ENCODE measurements at regions not wholly inside any gene's neighbourhood (a gene's known extent, or its start where the extent isn't known, plus 50 kb on each side); places are given as distances from the start of the nearest gene placed in this dataset.

DNA sequence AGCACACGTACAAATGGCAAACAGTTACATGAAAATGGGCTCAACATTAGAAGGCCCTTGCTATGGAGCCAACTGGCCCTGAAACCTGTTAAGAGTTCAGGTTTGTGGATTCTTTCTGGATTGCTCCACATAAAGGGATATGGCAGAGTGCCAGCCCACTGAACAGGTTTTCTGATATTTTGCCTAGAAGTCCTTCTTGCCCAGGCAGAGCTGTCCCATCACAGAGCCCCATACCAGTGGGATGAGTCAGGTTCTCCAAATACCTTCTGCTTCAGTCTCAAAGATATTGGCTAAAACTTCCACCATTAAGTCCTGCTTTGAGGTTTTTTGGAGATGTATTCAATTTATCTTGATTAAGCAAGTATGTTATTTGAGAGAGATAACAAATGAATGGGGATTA, 146.8 kb upstream of the IL1RAPL2 start:
- 100% methylated on average over 1 of the region's 1 CpG for WGBS, 2 donors
- no peak for DNase-seq
- intact Hi-C loops (cut with DNase I; ENCODE audit: low total_unique reads) = no loop called here
- H3K36me3 ChIP-seq (ENCODE audit: low read depth, missing control alignments) = no peaks in the 10 kb centered on the region
- H3K27me3 ChIP-seq = no peaks in the 10 kb centered on the region
- no peaks in the 10 kb centered on the region for H3K4me1 ChIP-seq
- TF ChIP-seq CTCF (IDR thresholded peaks at IDR 0.05) = no peak
- TF ChIP-seq POLR2A (IDR thresholded peaks at IDR 0.05) = no peak
- no peak overlapping the region for H3K27ac ChIP-seq
- no peak overlapping the region for H3K4me3 ChIP-seq
- no peaks in the 10 kb centered on the region for H3K9me3 ChIP-seq

DNA sequence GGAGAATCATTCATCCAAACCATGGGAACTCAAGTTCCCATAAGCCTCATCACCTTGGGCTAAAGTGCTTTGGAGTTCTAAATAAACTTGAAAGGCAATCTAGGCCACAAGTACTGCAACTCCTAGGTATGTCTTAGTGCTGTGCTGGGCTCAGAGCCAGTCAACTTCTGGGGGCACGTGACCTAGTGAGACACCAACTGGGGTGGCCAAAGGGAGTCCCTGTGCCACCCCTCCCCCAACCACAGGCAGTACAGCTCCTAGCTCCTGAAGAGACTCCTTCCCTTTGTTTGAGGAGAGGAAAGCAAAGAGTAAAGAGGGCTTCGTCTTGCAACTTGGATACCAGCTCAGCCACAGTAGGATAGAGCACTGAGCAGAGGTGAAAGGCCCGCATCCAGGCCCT, 154.2 kb upstream of the IL1RAPL2 start:
- Histone ChIP-seq H3K27me3 (no peaks in the 10 kb centered on the region), H3K4me3 (no peak overlapping the region), H3K36me3 (ENCODE audit: low read depth, missing control alignments) (no peaks in the 10 kb centered on the region), H3K4me1 (no peaks in the 10 kb centered on the region), H3K9me3 (no peaks in the 10 kb centered on the region), H3K27ac (no peak overlapping the region)
- 84 to 100% methylated on average over 2 to 3 of the region's 3 CpGs for WGBS, 2 donors
- no peak for TF ChIP-seq POLR2A (IDR thresholded peaks at IDR 0.05)
- TF ChIP-seq CTCF (IDR thresholded peaks at IDR 0.05) = no peak
- intact Hi-C loops (cut with DNase I; ENCODE audit: low total_unique reads) = no loop called here
- DNase-seq = no peak

GRCh38 chrX:104400387-104400786, 145.7 kb upstream of the ESX1 start:
- no peak overlapping the region for H3K27ac ChIP-seq
- no peak overlapping the region for H3K4me3 ChIP-seq
- no peaks in the 10 kb centered on the region for H3K9me3 ChIP-seq
- no peak for TF ChIP-seq POLR2A (IDR thresholded peaks at IDR 0.05)
- TF ChIP-seq CTCF (IDR thresholded peaks at IDR 0.05) = no peak
- WGBS, 2 donors = 96 to 100% methylated on average over 1 of the region's 1 CpG
- no peaks in the 10 kb centered on the region for H3K27me3 ChIP-seq
- intact Hi-C loops (cut with DNase I; ENCODE audit: low total_unique reads) = no loop called here
- no peaks in the 10 kb centered on the region for H3K4me1 ChIP-seq
- DNase-seq = no peak
- no peaks in the 10 kb centered on the region for H3K36me3 ChIP-seq (ENCODE audit: low read depth, missing control alignments)

DNA sequence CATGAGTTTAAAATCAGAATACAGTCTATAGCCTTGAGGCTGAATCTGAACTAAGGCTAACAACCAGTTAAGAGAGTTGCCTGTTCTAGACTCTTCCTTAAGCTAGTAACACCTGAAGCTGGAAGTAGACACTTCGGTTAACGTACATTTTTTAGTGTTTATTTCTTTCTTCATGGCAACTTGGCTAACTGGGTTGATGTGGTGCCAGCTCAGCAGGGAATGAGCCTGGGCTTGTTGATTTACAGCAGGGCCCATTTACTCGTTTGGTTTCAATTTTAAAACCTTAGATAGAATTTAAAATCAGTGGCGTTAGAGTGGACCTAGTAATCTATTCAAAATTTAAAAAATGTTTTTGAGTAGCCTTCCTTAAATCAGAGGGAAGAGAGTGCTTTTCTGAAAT, 137.6 kb upstream of the ESX1 start:
- TF ChIP-seq CTCF (IDR thresholded peaks at IDR 0.05) = no peak
- H3K27me3 ChIP-seq = no peaks in the 10 kb centered on the region
- no peaks in the 10 kb centered on the region for H3K36me3 ChIP-seq (ENCODE audit: low read depth, missing control alignments)
- intact Hi-C loops (cut with DNase I; ENCODE audit: low total_unique reads) = no loop called here
- no peaks in the 10 kb centered on the region for H3K9me3 ChIP-seq
- 79 to 87% methylated on average over 4 of the region's 4 CpGs for WGBS, 2 donors
- no peak overlapping the region for H3K4me3 ChIP-seq
- no peak for DNase-seq
- no peak overlapping the region for H3K27ac ChIP-seq
- no peaks in the 10 kb centered on the region for H3K4me1 ChIP-seq

DNA sequence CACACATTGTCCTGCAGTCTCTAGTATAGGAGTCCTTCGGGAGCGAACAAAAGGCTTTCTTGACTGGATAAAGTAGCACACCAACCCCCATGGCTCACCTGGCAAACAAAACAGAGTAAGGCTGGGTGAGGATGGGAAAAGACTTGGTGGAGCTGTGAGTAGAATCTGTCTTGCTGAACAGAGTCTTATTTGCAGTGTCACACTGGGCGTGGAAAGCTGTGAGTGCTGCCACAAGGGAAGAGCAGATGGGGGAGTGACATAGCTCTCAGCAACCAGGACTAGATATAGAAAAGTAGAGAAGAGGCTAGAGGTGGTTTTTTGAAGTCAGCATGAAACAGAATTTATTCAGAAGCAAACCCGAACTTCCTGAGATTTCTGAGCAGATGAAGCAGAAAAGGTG, 137.2 kb upstream of the ESX1 start:
- no peak for DNase-seq
- no peak overlapping the region for H3K4me3 ChIP-seq
- intact Hi-C loops (cut with DNase I; ENCODE audit: low total_unique reads) = no loop called here
- H3K4me1 ChIP-seq = no peaks in the 10 kb centered on the region
- no peaks in the 10 kb centered on the region for H3K27me3 ChIP-seq
- TF ChIP-seq CTCF (IDR thresholded peaks at IDR 0.05) (no peak), POLR2A (IDR thresholded peaks at IDR 0.05) (no peak)
- no peaks in the 10 kb centered on the region for H3K36me3 ChIP-seq (ENCODE audit: low read depth, missing control alignments)
- no peaks in the 10 kb centered on the region for H3K9me3 ChIP-seq
- H3K27ac ChIP-seq = no peak overlapping the region
- 90% methylated on average over 2 to 4 of the region's 4 CpGs for WGBS, 2 donors

All from testis (tissue), 2 donors.